ENCODE measurements at regions not wholly inside any gene's neighbourhood (a gene's known extent, or its start where the extent isn't known, plus 50 kb on each side); places are given as distances from the start of the nearest gene placed in this dataset.

DNA sequence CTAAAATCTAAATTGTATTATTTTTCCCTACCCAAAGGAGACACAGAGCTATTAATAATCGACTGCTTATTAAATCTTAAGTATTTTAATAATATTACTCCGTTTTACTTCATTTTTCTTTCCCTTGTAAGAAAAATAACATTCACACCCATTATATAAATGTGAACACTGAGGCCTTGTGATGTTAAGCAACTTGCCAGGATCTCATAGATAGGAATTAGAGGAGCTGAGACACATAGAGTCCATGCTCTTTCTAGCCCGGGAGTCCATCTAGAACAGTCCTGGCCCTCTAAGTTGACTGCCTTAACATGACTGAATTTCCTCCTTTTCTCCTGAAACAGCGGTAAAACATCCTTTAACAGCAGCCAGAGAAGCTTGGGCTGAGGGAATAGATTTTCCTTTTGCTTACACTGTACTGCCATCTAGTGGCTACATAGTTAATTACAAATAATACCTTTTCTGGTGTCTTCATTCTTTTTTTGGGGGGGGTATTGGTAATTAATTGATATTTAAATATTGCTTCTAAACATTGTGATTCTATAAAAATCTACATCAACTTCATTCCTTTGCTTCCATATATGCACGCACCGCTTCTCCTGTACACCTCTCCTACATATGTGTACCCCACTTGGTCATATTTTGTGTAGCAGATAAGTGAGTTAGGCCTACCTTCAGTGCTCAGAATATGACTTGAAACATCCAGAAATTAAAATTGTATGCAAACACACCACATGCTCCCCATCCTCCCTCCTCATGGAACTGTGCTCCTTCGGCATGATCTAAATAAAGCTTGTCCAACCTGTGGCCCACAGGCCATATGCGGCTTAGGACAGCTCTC lies 125.8 kb upstream of the HNMT start:
- Histone ChIP-seq H3F3A (replicated peaks; ENCODE audit: insufficient read depth) (no peaks in the 10 kb centered on the region), H3K4me2 (no peak overlapping the region), H3K4me3 (ENCODE audit: low read depth in 2 of 2, low read length in 1 of 2) (no peak overlapping the region), H3K9ac (no peak overlapping the region), H3K9me2 (no peaks in the 10 kb centered on the region), H3K9me3 (no peaks in the 10 kb centered on the region), H4K20me1 (ENCODE audit: insufficient read depth) (no peaks in the 10 kb centered on the region), H2AFZ (ENCODE audit: low read depth) (no peak overlapping the region), H3K79me2 (ENCODE audit: insufficient read depth) (no peaks in the 10 kb centered on the region), H3K27ac (ENCODE audit: low read depth in 2 of 2, low read length in 1 of 2) (no peak overlapping the region), H3K36me3 (replicated peaks in 1 of 2; ENCODE audit: control insufficient read depth in 1 of 2, insufficient read depth in 2 of 2, low read length in 1 of 2) (no peaks in the 10 kb centered on the region), H3K4me1 (ENCODE audit: control insufficient read depth in 1 of 2, insufficient read depth in 2 of 2, low read depth in 1 of 2, low read length in 1 of 2) (no peaks in the 10 kb centered on the region), H3K27me3 (ENCODE audit: insufficient read depth) (no peaks in the 10 kb centered on the region; the same call in 1 of the 2 replicates)
- POLR2A ChIA-PET, result no interaction called here
- CTCF ChIA-PET, result interaction anchor here (0.6 to 3.7 kb wide), 38 partner anchors 9 to 1727 kb away, joined by 3 to 64 read pairs (median 3); no protein-coding TSS in a partner anchor
- DNase-seq, result peak; percentile 51
- 24% methylated on average over 8 of the region's 8 CpGs for WGBS (ENCODE audit: low lambda C conversion rate)
- TF ChIP-seq, protein P1, sequence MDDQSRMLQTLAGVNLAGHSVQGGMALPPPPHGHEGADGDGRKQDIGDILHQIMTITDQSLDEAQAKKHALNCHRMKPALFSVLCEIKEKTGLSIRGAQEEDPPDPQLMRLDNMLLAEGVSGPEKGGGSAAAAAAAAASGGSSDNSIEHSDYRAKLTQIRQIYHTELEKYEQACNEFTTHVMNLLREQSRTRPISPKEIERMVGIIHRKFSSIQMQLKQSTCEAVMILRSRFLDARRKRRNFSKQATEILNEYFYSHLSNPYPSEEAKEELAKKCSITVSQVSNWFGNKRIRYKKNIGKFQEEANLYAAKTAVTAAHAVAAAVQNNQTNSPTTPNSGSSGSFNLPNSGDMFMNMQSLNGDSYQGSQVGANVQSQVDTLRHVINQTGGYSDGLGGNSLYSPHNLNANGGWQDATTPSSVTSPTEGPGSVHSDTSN (IDR thresholded peaks at IDR 0.05), result no peak
- TF ChIP-seq ELF1 (IDR thresholded peaks at IDR 0.05), result no peak
- peak; percentile 81 for TF ChIP-seq CTCF (IDR thresholded peaks at IDR 0.05)
- TF ChIP-seq RCOR1 (IDR thresholded peaks at IDR 0.05; ENCODE audit: low read length), result 0 out of 2 replicates have a peak, but pooled peaks have one; percentile 9
- peak; percentile 93 for TF ChIP-seq RAD21 (IDR thresholded peaks at IDR 0.05; ENCODE audit: low read length)
- peak; percentile 60 for TF ChIP-seq SMC3 (IDR thresholded peaks at IDR 0.05; ENCODE audit: low read depth, low read length)

DNA sequence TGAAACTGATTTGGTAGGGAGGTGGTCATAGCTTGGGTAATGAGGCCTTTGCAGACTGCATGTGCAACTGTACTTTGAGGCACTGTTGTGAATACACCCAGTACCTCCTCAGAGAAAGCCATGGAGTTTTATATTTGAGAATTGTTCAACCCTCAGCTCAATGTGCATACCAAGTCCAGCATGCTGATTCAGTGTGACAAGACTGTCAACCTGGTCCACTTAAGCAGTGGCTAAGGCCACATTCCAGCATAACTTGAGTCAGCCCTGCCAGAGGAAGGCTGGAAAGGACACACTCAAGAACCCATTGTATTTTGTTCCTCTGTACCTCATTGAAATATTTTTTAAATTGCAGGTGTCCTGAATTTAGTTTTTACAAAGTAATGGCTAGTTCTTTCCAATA lies 121.8 kb upstream of the HNMT start:
- no peak for TF ChIP-seq YY1 (IDR thresholded peaks at IDR 0.05; ENCODE audit: low read depth)
- TF ChIP-seq NRF1 (IDR thresholded peaks at IDR 0.05; ENCODE audit: low read depth, low read length), result no peak
- no peak for TF ChIP-seq RFX5 (IDR thresholded peaks at IDR 0.05; ENCODE audit: low read length)
- no peak for TF ChIP-seq SMC3 (IDR thresholded peaks at IDR 0.05; ENCODE audit: low read depth, low read length)
- no peak for TF ChIP-seq GABPA (IDR thresholded peaks at IDR 0.05; ENCODE audit: low read depth)
- no peak for TF ChIP-seq FOSL2 (IDR thresholded peaks at IDR 0.05; ENCODE audit: borderline replicate concordance, low read depth)
- Histone ChIP-seq H3K79me2 (ENCODE audit: insufficient read depth) (no peaks in the 10 kb centered on the region), H3K9me2 (no peaks in the 10 kb centered on the region), H2AFZ (ENCODE audit: low read depth) (no peak overlapping the region), H4K20me1 (ENCODE audit: insufficient read depth) (no peaks in the 10 kb centered on the region), H3K4me3 (ENCODE audit: low read depth in 2 of 2, low read length in 1 of 2) (no peak overlapping the region), H3K9ac (no peak overlapping the region), H3K9me3 (no peaks in the 10 kb centered on the region), H3K36me3 (replicated peaks in 1 of 2; ENCODE audit: control insufficient read depth in 1 of 2, insufficient read depth in 2 of 2, low read length in 1 of 2) (no peaks in the 10 kb centered on the region), H3K27ac (ENCODE audit: low read depth in 2 of 2, low read length in 1 of 2) (no peak overlapping the region), H3K4me2 (no peak overlapping the region), H3K27me3 (ENCODE audit: insufficient read depth) (no peaks in the 10 kb centered on the region; the same call in 1 of the 2 replicates), H3K4me1 (ENCODE audit: control insufficient read depth in 1 of 2, insufficient read depth in 2 of 2, low read depth in 1 of 2, low read length in 1 of 2) (no peaks in the 10 kb centered on the region), H3F3A (replicated peaks; ENCODE audit: insufficient read depth) (no peaks in the 10 kb centered on the region)
- POLR2A ChIA-PET, result no interaction called here
- no peak for DNase-seq
- CTCF ChIA-PET, result interaction anchor here (0.8 to 1.3 kb wide), 3 partner anchors 10 to 922 kb away, joined by 3 to 4 read pairs (median 4); no protein-coding TSS in a partner anchor
